ENCODE measurements at regions not wholly inside any gene's neighbourhood (a gene's known extent, or its start where the extent isn't known, plus 50 kb on each side); places are given as distances from the start of the nearest gene placed in this dataset.

- Histone ChIP-seq H3K4me1 (replicated peaks in 1 of 2) (peaks cover 0 to 2% of the 10 kb centered on the region in 2 donors), H3K36me3 (replicated peaks in 1 of 2) (no peaks in the 10 kb centered on the region), H3K27ac (no peak overlapping the region), H3K4me3 (no peak overlapping the region), H3K9me3 (replicated peaks in 1 of 3) (no peaks in the 10 kb centered on the region), H3K27me3 (peaks cover 16% of the 10 kb centered on the region)
- peak in 1 of 7 donors; percentile 30 for DNase-seq
- intact Hi-C loops (cut with DNase I), result no loop called here
- TF ChIP-seq POLR2A (IDR thresholded peaks at IDR 0.05) (no peak), CTCF (IDR thresholded peaks at IDR 0.05) (no peak)
- 50 to 84% (median 73%) methylated on average over 2 to 3 of the region's 3 CpGs for WGBS, 4 donors
These were observed 56.9 kb upstream of the ATP6AP2 start for GRCh38 chrX:40523852-40524251.

GRCh38 chrX:40521868-40522450 is 58.8 kb upstream of the ATP6AP2 start:
- peak; percentile 36 to 80 (median 52) for DNase-seq
- H3K36me3 ChIP-seq (replicated peaks in 1 of 2), result no peaks in the 10 kb centered on the region
- WGBS, 4 donors, result 51 to 79% (median 56%) methylated on average over 10 to 11 of the region's 11 CpGs; no CpG with 5 or more reads in 1 of the 4 donors
- peaks cover 3% of the 10 kb centered on the region for H3K27me3 ChIP-seq
- H3K4me1 ChIP-seq (replicated peaks in 1 of 2), result peaks cover 0 to 2% of the 10 kb centered on the region in 2 donors
- TF ChIP-seq CTCF (IDR thresholded peaks at IDR 0.05) (no peak), POLR2A (IDR thresholded peaks at IDR 0.05) (no peak)
- no peaks in the 10 kb centered on the region for H3K9me3 ChIP-seq (replicated peaks in 1 of 3)
- H3K4me3 ChIP-seq, result no peak overlapping the region
- H3K27ac ChIP-seq, result peak overlapping the region in 2 of 5 donors; percentile 32 to 55
- intact Hi-C loops (cut with DNase I), result no loop called here

GRCh38 chrX:40514376-40514775 is 66.4 kb upstream of the ATP6AP2 start:
- TF ChIP-seq POLR2A (IDR thresholded peaks at IDR 0.05) (no peak), CTCF (IDR thresholded peaks at IDR 0.05) (no peak)
- peak in 1 of 7 donors; percentile 15 for DNase-seq
- intact Hi-C loops (cut with DNase I), result no loop called here
- Histone ChIP-seq H3K27ac (peak overlapping the region in 1 of 5 donors; percentile 80), H3K36me3 (replicated peaks in 1 of 2) (no peaks in the 10 kb centered on the region), H3K27me3 (peaks cover 16% of the 10 kb centered on the region), H3K4me3 (no peak overlapping the region), H3K4me1 (replicated peaks in 1 of 2) (no peaks in the 10 kb centered on the region), H3K9me3 (replicated peaks in 1 of 3) (no peaks in the 10 kb centered on the region)
- WGBS, 4 donors, result 77 to 93% (median 86%) methylated on average over 7 to 8 of the region's 8 CpGs

- Histone ChIP-seq H3K27ac (peak overlapping the region in 1 of 5 donors; percentile 80), H3K9me3 (replicated peaks in 1 of 3) (no peaks in the 10 kb centered on the region), H3K27me3 (peaks cover 17% of the 10 kb centered on the region), H3K4me3 (no peak overlapping the region), H3K36me3 (replicated peaks in 1 of 2) (no peaks in the 10 kb centered on the region), H3K4me1 (replicated peaks in 1 of 2) (no peaks in the 10 kb centered on the region)
- WGBS, 4 donors, result 36 to 68% (median 57%) methylated on average over 3 to 7 of the region's 7 CpGs
- TF ChIP-seq POLR2A (IDR thresholded peaks at IDR 0.05) (no peak), CTCF (IDR thresholded peaks at IDR 0.05) (no peak)
- intact Hi-C loops (cut with DNase I), result no loop called here
- DNase-seq, result no peak
These were observed 66.9 kb upstream of the ATP6AP2 start for GRCh38 chrX:40513835-40514234.

Data from adrenal gland (tissue), 9 donors.